ENCODE measurements at regions not wholly inside any gene's neighbourhood (a gene's known extent, or its start where the extent isn't known, plus 50 kb on each side); places are given as distances from the start of the nearest gene placed in this dataset.

DNA sequence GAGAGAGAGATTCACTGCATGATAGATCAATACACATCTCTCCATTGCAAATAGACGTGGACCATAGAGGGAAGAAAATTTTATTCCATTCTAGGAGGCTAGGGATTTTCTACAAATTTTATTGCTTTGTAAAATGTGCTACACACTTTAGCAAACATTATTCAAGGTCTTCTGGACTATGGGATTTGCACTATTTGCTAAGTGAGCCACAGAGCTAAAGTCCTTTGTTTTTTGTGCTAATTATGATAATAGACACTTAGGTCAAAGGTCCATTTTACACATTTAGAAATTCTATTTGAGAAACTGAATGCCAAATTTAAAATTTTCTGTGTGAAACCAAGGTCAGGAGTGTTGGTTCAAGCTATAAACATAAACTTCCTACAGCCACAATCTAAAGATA is 672.3 kb downstream of the LRRC70 start:
- TF ChIP-seq, protein P1, sequence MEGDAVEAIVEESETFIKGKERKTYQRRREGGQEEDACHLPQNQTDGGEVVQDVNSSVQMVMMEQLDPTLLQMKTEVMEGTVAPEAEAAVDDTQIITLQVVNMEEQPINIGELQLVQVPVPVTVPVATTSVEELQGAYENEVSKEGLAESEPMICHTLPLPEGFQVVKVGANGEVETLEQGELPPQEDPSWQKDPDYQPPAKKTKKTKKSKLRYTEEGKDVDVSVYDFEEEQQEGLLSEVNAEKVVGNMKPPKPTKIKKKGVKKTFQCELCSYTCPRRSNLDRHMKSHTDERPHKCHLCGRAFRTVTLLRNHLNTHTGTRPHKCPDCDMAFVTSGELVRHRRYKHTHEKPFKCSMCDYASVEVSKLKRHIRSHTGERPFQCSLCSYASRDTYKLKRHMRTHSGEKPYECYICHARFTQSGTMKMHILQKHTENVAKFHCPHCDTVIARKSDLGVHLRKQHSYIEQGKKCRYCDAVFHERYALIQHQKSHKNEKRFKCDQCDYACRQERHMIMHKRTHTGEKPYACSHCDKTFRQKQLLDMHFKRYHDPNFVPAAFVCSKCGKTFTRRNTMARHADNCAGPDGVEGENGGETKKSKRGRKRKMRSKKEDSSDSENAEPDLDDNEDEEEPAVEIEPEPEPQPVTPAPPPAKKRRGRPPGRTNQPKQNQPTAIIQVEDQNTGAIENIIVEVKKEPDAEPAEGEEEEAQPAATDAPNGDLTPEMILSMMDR (IDR thresholded peaks at IDR 0.05; ENCODE audit: low read length): no peak
- no peak for TF ChIP-seq EZH2 (IDR thresholded peaks at IDR 0.05; ENCODE audit: borderline replicate concordance, low read length)

Measured in OCI-LY1 (cell line).